GM23338 (cell line): ENCODE measurements at regions not wholly inside any gene's neighbourhood (a gene's known extent, or its start where the extent isn't known, plus 50 kb on each side); places are given as distances from the start of the nearest gene placed in this dataset.

ENCODE experiments used
- ATAC-seq: fragments of 200-7000 bp; cut with Tn5 transposase; 3 replicates; pipeline ENCODE4 v1.9.1; 2020
- DNase-seq: peaks from one replicate; pipeline ENCODE4 v3.0.0-alpha.2; 2015; ENCODE audit warnings: low spot score
- H2AFZ ChIP-seq: fragments of 200-600 bp; sonication (generic); 2 replicates; pipeline ENCODE4 v1.8.0; 2016; ENCODE audit warnings: antibody characterized with exemption, mild to moderate bottlenecking, moderate library complexity
- H3F3A ChIP-seq: fragments of 200-600 bp; sonication (generic); replicated peaks from 2 replicates; pipeline ENCODE4 v1.8.0; 2017; ENCODE audit warnings: antibody characterized with exemption, mixed run types, low read depth
- H3K27ac ChIP-seq: fragments of 200-600 bp; sonication (generic); 2 replicates; pipeline ENCODE4 v1.6.1; 2016; ENCODE audit warnings: low read depth
- H3K27me3 ChIP-seq: fragments of 200-600 bp; sonication (generic); 2 replicates; pipeline ENCODE4 v1.8.0; 2016; ENCODE audit warnings: mild to moderate bottlenecking, mixed run types, moderate library complexity; ENCODE audit not compliant: insufficient read depth
- H3K36me3 ChIP-seq: fragments of 200-600 bp; sonication (generic); 2 replicates; pipeline ENCODE4 v1.8.0; 2016; ENCODE audit warnings: mild to moderate bottlenecking; ENCODE audit not compliant: insufficient read depth
- H3K4me1 ChIP-seq: fragments of 200-600 bp; sonication (generic); 2 replicates; pipeline ENCODE4 v1.8.0; 2016; ENCODE audit warnings: mild to moderate bottlenecking, moderate library complexity; ENCODE audit not compliant: insufficient read depth
- H3K4me2 ChIP-seq: fragments of 200-600 bp; sonication (generic); 2 replicates; pipeline ENCODE4 v1.7.1; 2017; ENCODE audit warnings: mixed run types
- H3K4me3 ChIP-seq: fragments of 200-600 bp; sonication (generic); 2 replicates; pipeline ENCODE4 v1.6.1; 2016; ENCODE audit warnings: mixed run types
- H3K79me2 ChIP-seq: fragments of 200-600 bp; sonication (generic); replicated peaks from 2 replicates; pipeline ENCODE4 v1.8.0; 2017; ENCODE audit warnings: mild to moderate bottlenecking; ENCODE audit not compliant: insufficient read depth
- H3K9me2 ChIP-seq: fragments of 200-600 bp; sonication (generic); 2 replicates; pipeline ENCODE4 v1.8.0; 2017; ENCODE audit not compliant: insufficient read depth
- H4K20me1 ChIP-seq: fragments of 200-600 bp; sonication (generic); replicated peaks from 2 replicates; pipeline ENCODE4 v1.8.0; 2017; ENCODE audit warnings: mild to moderate bottlenecking; ENCODE audit not compliant: insufficient read depth
- H3K27ac Mint-ChIP-seq: 2 replicates; pipeline ENCODE4 v1.8.0; 2020; ENCODE audit warnings: inconsistent platforms, mild to moderate bottlenecking, moderate library complexity, mixed read lengths
- H3K27me3 Mint-ChIP-seq: 3 replicates; pipeline ENCODE4 v1.8.0; 2022; ENCODE audit warnings: low read depth, mild to moderate bottlenecking, moderate library complexity, mixed read lengths, inconsistent platforms; ENCODE audit not compliant: insufficient read depth, poor library complexity
- H3K36me3 Mint-ChIP-seq: 3 replicates; pipeline ENCODE4 v1.8.0; 2021; ENCODE audit warnings: low read depth, mild to moderate bottlenecking, inconsistent platforms, moderate library complexity, mixed read lengths
- H3K4me1 Mint-ChIP-seq: 3 replicates; pipeline ENCODE4 v1.8.0; 2020; ENCODE audit warnings: mild to moderate bottlenecking, inconsistent platforms, mixed read lengths
- H3K4me3 Mint-ChIP-seq: 3 replicates; pipeline ENCODE4 v1.8.0; 2021; ENCODE audit warnings: moderate library complexity, mild to moderate bottlenecking, inconsistent platforms, mixed read lengths
- H3K9me3 Mint-ChIP-seq: 3 replicates; pipeline ENCODE4 v1.8.0; 2020; ENCODE audit warnings: moderate library complexity, mild to moderate bottlenecking, inconsistent platforms, mixed read lengths
- CREB1 ChIP-seq: fragments of 250-450 bp; sonication (Bioruptor Pico); IDR thresholded peaks from 2 replicates; pipeline ENCODE4 v1.5.0; 2020; ENCODE audit warnings: low read depth, mild to moderate bottlenecking, moderate library complexity
- CTCF ChIP-seq, 2 experiments: fragments of 200-600 bp in 1 of 2; sonication (generic) in 1 of 2; conservative IDR thresholded peaks; 2 replicates each; pipeline versions ENCODE4 v1.5.1 to v1.6.1; 2016 to 2017; ENCODE audit warnings: antibody characterized with exemption in 2 of 2, low read depth in 2 of 2, mild to moderate bottlenecking in 2 of 2, moderate library complexity in 1 of 2
- ETS1 ChIP-seq: IDR thresholded peaks from 2 replicates; pipeline ENCODE4 v1.6.1; 2016; ENCODE audit warnings: antibody characterized with exemption
- EZH2 ChIP-seq: fragments of 200-600 bp; sonication (generic); IDR thresholded peaks from one replicate; pipeline ENCODE4 v1.8.0; 2017; ENCODE audit warnings: antibody characterized with exemption, mild to moderate bottlenecking, low read depth; ENCODE audit not compliant: unreplicated experiment
- EZH2phosphoT487 ChIP-seq: fragments of 200-600 bp; sonication (generic); IDR thresholded peaks from one replicate; pipeline ENCODE4 v1.8.1; 2018; ENCODE audit warnings: antibody characterized with exemption; ENCODE audit not compliant: unreplicated experiment
- JUNB ChIP-seq: IDR thresholded peaks from one replicate; pipeline ENCODE4 v1.6.1; 2016; ENCODE audit warnings: antibody characterized with exemption; ENCODE audit not compliant: unreplicated experiment
- NANOG ChIP-seq: IDR thresholded peaks from 2 replicates; pipeline ENCODE4 v1.6.1; 2016; ENCODE audit warnings: antibody characterized with exemption, borderline replicate concordance
- POLR2AphosphoS5 ChIP-seq: IDR thresholded peaks from 2 replicates; pipeline ENCODE4 v1.6.1; 2016; ENCODE audit warnings: antibody characterized with exemption, low read depth
- REST ChIP-seq: IDR thresholded peaks from one replicate; pipeline ENCODE4 v1.6.1; 2018; ENCODE audit warnings: antibody characterized with exemption; ENCODE audit not compliant: unreplicated experiment
- STAT1 ChIP-seq: IDR thresholded peaks from one replicate; pipeline ENCODE4 v1.6.1; 2016; ENCODE audit warnings: antibody characterized with exemption; ENCODE audit not compliant: unreplicated experiment
- ZNF114 ChIP-seq: fragments of 250-450 bp; sonication (Bioruptor Pico); IDR thresholded peaks from 2 replicates; pipeline ENCODE4 v1.5.0; 2020; ENCODE audit warnings: mild to moderate bottlenecking, moderate library complexity
- ZNF331 ChIP-seq: fragments of 250-450 bp; sonication (Bioruptor Pico); IDR thresholded peaks from 2 replicates; pipeline ENCODE4 v1.5.0; 2020; ENCODE audit warnings: low read depth, mild to moderate bottlenecking, moderate library complexity
- ZNF462 ChIP-seq: fragments of 250-450 bp; sonication (Bioruptor Pico); IDR thresholded peaks from 2 replicates; pipeline ENCODE4 v1.5.0; 2020; ENCODE audit warnings: mild to moderate bottlenecking, moderate library complexity

- Histone ChIP-seq H3K79me2 (no peaks in the 10 kb centered on the region), H3K4me2 (no peak overlapping the region), H3K27ac (no peak overlapping the region), H3K4me1 (no peaks in the 10 kb centered on the region), H2AFZ (no peak overlapping the region), H3F3A (no peaks in the 10 kb centered on the region), H4K20me1 (no peaks in the 10 kb centered on the region), H3K27me3 (no peaks in the 10 kb centered on the region), H3K9me2 (no peaks in the 10 kb centered on the region), H3K4me3 (no peak overlapping the region), H3K36me3 (no peaks in the 10 kb centered on the region)
- Mint-ChIP-seq H3K27me3 (no peaks in the 10 kb centered on the region), H3K4me1 (no peaks in the 10 kb centered on the region), H3K9me3 (no peaks in the 10 kb centered on the region), H3K4me3 (no peak overlapping the region), H3K36me3 (no peaks in the 10 kb centered on the region), H3K27ac (no peak overlapping the region)
- ATAC-seq (no peak), DNase-seq (no peak)
- TF ChIP-seq REST (no peak), JUNB (no peak), EZH2 (no peak), ZNF331 (CRISPR knock-in tag) (no peak), NANOG (no peak), CREB1 (CRISPR knock-in tag) (no peak), EZH2phosphoT487 (no peak), ZNF114 (CRISPR knock-in tag) (no peak), STAT1 (no peak), ZNF462 (CRISPR knock-in tag) (no peak), POLR2AphosphoS5 (no peak), CTCF (conservative IDR thresholded peaks at IDR 0.05; ENCODE audit: low read depth in 2 of 2) (no peak), ETS1 (no peak)
Observed at GRCh38 chr13:68386808-68387207, 1156.7 kb upstream of the PCDH9 start.
